ENCODE measurements at regions not wholly inside any gene's neighbourhood (a gene's known extent, or its start where the extent isn't known, plus 50 kb on each side); places are given as distances from the start of the nearest gene placed in this dataset.
"Not testable (repeated sequence)": the region's sequence is repeated elsewhere in the genome, so short reads cannot be mapped to it uniquely, and the experiment has no call there.

DNA sequence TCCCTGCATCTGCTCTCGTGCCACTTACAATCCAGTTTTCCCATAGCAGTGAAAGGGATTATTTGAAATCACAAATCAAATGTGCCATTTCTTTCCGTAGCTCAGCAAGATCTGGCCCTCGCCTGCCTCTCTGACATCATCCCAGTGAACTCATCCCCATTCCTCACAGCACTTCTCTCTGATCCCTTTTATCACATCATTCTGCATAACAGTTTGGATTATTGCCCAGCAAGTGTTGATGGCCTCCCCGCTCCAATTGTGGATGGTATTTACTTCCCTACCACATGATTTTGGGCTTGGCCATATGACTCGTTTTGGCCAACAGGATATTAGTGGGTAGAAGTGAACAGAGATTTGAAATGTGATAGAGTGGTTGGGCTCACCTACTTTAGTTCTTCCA, 185.0 kb downstream of the NPIPA7 start:
- not testable (repeated sequence) for TF ChIP-seq EP300 (IDR thresholded peaks at IDR 0.05; ENCODE audit: low read depth); POLR2A (IDR thresholded peaks at IDR 0.05)
- TF ChIP-seq, protein P1, sequence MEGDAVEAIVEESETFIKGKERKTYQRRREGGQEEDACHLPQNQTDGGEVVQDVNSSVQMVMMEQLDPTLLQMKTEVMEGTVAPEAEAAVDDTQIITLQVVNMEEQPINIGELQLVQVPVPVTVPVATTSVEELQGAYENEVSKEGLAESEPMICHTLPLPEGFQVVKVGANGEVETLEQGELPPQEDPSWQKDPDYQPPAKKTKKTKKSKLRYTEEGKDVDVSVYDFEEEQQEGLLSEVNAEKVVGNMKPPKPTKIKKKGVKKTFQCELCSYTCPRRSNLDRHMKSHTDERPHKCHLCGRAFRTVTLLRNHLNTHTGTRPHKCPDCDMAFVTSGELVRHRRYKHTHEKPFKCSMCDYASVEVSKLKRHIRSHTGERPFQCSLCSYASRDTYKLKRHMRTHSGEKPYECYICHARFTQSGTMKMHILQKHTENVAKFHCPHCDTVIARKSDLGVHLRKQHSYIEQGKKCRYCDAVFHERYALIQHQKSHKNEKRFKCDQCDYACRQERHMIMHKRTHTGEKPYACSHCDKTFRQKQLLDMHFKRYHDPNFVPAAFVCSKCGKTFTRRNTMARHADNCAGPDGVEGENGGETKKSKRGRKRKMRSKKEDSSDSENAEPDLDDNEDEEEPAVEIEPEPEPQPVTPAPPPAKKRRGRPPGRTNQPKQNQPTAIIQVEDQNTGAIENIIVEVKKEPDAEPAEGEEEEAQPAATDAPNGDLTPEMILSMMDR (IDR thresholded peaks at IDR 0.05) = not testable (repeated sequence)
